HG03095 (cell line): ENCODE measurements at regions not wholly inside any gene's neighbourhood (a gene's known extent, or its start where the extent isn't known, plus 50 kb on each side); places are given as distances from the start of the nearest gene placed in this dataset.
"Not testable (repeated sequence)": the region's sequence is repeated elsewhere in the genome, so short reads cannot be mapped to it uniquely, and the experiment has no call there.

Source experiments
- ATAC-seq: cut with Tn5 transposase; IDR thresholded peaks from one replicate; pipeline ENCODE4 v1.9.1; 2021; ENCODE audit warnings: moderate library complexity; ENCODE audit not compliant: unreplicated experiment

- no peak for ATAC-seq
Measured at GRCh38 chr7:19958309-19958896, 185.0 kb upstream of the TMEM196 start.

- ATAC-seq = no peak
Measured at GRCh38 chr7:19957664-19958063, 184.2 kb upstream of the TMEM196 start.

GRCh38 chr7:19954166-19954565 lies 180.7 kb upstream of the TMEM196 start:
- not testable (repeated sequence) for ATAC-seq

GRCh38 chr7:19953411-19953810 lies 180.0 kb upstream of the TMEM196 start:
- not testable (repeated sequence) for ATAC-seq

GRCh38 chr7:19948160-19948559 lies 174.7 kb upstream of the TMEM196 start:
- no peak for ATAC-seq

- no peak for ATAC-seq
Measured at GRCh38 chr7:19944363-19945120, 171.1 kb upstream of the TMEM196 start.

- ATAC-seq = no peak
Measured at GRCh38 chr7:19939746-19940145, 166.3 kb upstream of the TMEM196 start.

GRCh38 chr7:19932549-19933249 lies 159.3 kb upstream of the TMEM196 start:
- ATAC-seq = no peak

- no peak for ATAC-seq
Measured at GRCh38 chr7:19930851-19931250, 157.4 kb upstream of the TMEM196 start.

GRCh38 chr7:19930051-19930450 lies 156.6 kb upstream of the TMEM196 start:
- no peak for ATAC-seq

- ATAC-seq = peak; percentile 91
Measured at GRCh38 chr7:19928247-19928646, 154.8 kb upstream of the TMEM196 start.

GRCh38 chr7:19920705-19921104 lies 147.3 kb upstream of the TMEM196 start:
- ATAC-seq = no peak

GRCh38 chr7:19920166-19920565 lies 146.7 kb upstream of the TMEM196 start:
- ATAC-seq = no peak

GRCh38 chr7:19919261-19920095 lies 146.1 kb upstream of the TMEM196 start:
- ATAC-seq = no peak

GRCh38 chr7:19916046-19916445 lies 142.6 kb upstream of the TMEM196 start:
- ATAC-seq = no peak

GRCh38 chr7:19915596-19915995 lies 142.2 kb upstream of the TMEM196 start:
- ATAC-seq = no peak

GRCh38 chr7:19914866-19915265 lies 141.4 kb upstream of the TMEM196 start:
- no peak for ATAC-seq

GRCh38 chr7:19900118-19900517 lies 126.7 kb upstream of the TMEM196 start:
- ATAC-seq = no peak

- ATAC-seq = no peak
Measured at GRCh38 chr7:19899529-19899928, 126.1 kb upstream of the TMEM196 start.

GRCh38 chr7:19882893-19883292 lies 109.5 kb upstream of the TMEM196 start:
- not testable (repeated sequence) for ATAC-seq

- no peak for ATAC-seq
Measured at GRCh38 chr7:19872094-19872493, 98.7 kb upstream of the TMEM196 start.
